Thoracic aorta (tissue), 2 donors: ENCODE measurements at regions not wholly inside any gene's neighbourhood (a gene's known extent, or its start where the extent isn't known, plus 50 kb on each side); places are given as distances from the start of the nearest gene placed in this dataset.

Source experiments
- ATAC-seq: fragments of 150-250 bp; one replicate; pipeline ENCODE4 v1.8.0; 2017; ENCODE audit warnings: low read depth; ENCODE audit not compliant: insufficient number of reproducible peaks, low FRiP score
- DNase-seq: peaks from one replicate; pipeline ENCODE4 v3.0.0-alpha.2; 2020; ENCODE audit warnings: low spot score
- H3K27ac ChIP-seq, 2 donors: fragments of 200-600 bp; sonication (generic); 1 replicate in 1 of 2; 2 replicates in 1 of 2; pipeline ENCODE4 v1.5.1; 2016; ENCODE audit warnings: mild to moderate bottlenecking in 2 of 2, moderate library complexity in 2 of 2
- H3K27me3 ChIP-seq: fragments of 200-600 bp; sonication (generic); replicated peaks from 2 replicates; pipeline ENCODE4 v1.6.0; 2016; ENCODE audit warnings: mild to moderate bottlenecking; ENCODE audit not compliant: insufficient read depth
- H3K36me3 ChIP-seq: fragments of 200-600 bp; sonication (generic); one replicate; pipeline ENCODE4 v1.5.1; 2016
- H3K4me1 ChIP-seq, 2 donors: fragments of 200-600 bp; sonication (generic); 1 replicate in 1 of 2; 2 replicates in 1 of 2; pipeline versions ENCODE4 v1.5.1 to v1.6.0; 2016; ENCODE audit warnings: low read depth in 2 of 2, mild to moderate bottlenecking in 1 of 2; ENCODE audit not compliant: control insufficient read depth in 1 of 2
- H3K4me3 ChIP-seq: fragments of 200-600 bp; sonication (generic); 2 replicates; pipeline ENCODE4 v1.5.1; 2016; ENCODE audit warnings: mild to moderate bottlenecking
- H3K9me3 ChIP-seq: fragments of 200-600 bp; sonication (generic); 2 replicates; pipeline ENCODE4 v1.5.1; 2016
- TF ChIP-seq, protein P1 (sequence below): fragments of 200-600 bp; sonication (generic); IDR thresholded peaks from one replicate; pipeline ENCODE4 v1.5.1; 2019; ENCODE audit warnings: antibody characterized with exemption

DNA sequence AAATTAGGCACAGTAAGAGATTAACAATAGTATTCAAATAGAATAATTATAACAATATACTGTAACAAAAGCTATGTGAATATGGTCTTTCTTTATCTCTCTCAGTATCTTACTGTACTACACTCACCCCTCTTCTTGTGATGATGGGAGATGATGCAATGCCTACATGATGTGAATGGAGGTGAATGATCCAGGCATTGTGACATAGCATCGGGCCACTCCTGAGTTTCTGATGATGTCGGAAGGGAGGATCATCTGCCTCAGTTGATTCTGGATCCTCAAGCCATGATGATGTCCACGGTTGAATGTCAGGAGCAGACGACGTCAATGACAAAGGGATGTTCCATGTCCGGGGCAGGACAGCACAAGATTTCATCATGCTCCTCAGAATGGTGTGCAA is 268.3 kb upstream of the MGAT5 start:
- Histone ChIP-seq H3K4me1 (peaks cover 10 to 19% of the 10 kb centered on the region in 2 donors), H3K27ac (no peak overlapping the region), H3K27me3 (no peaks in the 10 kb centered on the region), H3K9me3 (no peaks in the 10 kb centered on the region), H3K36me3 (no peaks in the 10 kb centered on the region), H3K4me3 (no peak overlapping the region)
- DNase-seq (no peak), ATAC-seq (no peak)
- TF ChIP-seq, protein P1, sequence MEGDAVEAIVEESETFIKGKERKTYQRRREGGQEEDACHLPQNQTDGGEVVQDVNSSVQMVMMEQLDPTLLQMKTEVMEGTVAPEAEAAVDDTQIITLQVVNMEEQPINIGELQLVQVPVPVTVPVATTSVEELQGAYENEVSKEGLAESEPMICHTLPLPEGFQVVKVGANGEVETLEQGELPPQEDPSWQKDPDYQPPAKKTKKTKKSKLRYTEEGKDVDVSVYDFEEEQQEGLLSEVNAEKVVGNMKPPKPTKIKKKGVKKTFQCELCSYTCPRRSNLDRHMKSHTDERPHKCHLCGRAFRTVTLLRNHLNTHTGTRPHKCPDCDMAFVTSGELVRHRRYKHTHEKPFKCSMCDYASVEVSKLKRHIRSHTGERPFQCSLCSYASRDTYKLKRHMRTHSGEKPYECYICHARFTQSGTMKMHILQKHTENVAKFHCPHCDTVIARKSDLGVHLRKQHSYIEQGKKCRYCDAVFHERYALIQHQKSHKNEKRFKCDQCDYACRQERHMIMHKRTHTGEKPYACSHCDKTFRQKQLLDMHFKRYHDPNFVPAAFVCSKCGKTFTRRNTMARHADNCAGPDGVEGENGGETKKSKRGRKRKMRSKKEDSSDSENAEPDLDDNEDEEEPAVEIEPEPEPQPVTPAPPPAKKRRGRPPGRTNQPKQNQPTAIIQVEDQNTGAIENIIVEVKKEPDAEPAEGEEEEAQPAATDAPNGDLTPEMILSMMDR, result no peak

DNA sequence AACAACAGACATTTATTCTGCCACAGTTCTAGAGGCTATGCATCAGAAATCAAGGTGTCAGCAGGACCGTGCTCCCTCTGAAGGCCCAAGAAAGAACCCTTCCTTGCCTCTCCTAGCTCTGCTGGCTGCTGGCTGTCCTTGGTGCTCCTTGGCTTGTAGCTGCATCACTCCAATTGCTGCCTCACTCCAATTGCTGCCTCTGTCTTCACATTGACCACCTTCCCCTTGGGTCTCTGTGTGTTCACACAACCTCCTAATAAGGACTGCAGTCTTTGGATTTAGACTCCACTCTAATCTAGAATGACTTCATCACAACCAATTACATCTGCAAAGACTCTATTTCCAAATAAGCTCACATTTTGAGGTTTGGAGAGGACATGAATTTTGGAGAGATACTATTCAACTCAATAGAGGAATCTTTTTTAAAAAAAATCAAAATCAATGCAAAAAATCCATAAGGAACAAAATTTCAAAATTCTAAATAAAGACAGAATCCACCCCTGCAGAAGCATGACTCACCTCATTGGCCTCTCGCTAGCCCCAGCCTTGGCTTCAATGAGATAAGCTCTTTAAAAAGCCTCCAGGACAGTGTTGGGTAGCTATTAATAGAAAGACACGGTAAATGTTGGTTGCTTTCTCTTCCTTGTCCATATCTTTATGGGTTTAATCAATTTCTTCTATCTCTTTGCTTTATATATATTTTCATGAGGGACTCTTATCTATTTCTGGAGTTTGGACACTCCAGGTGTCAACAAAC is 267.6 kb upstream of the MGAT5 start:
- Histone ChIP-seq H3K9me3 (no peaks in the 10 kb centered on the region), H3K4me3 (no peak overlapping the region), H3K27me3 (no peaks in the 10 kb centered on the region), H3K4me1 (peaks cover 10 to 19% of the 10 kb centered on the region in 2 donors), H3K36me3 (no peaks in the 10 kb centered on the region), H3K27ac (no peak overlapping the region)
- DNase-seq (no peak), ATAC-seq (peak; percentile 28)
- TF ChIP-seq, protein P1, result no peak

GRCh38 chr2:133986881-133987795 is 266.7 kb upstream of the MGAT5 start:
- H3K27ac ChIP-seq, result no peak overlapping the region
- ATAC-seq (no peak), DNase-seq (no peak)
- peaks cover 10 to 19% of the 10 kb centered on the region in 2 donors for H3K4me1 ChIP-seq
- no peaks in the 10 kb centered on the region for H3K36me3 ChIP-seq
- TF ChIP-seq, protein P1, result no peak
- no peak overlapping the region for H3K4me3 ChIP-seq
- no peaks in the 10 kb centered on the region for H3K9me3 ChIP-seq
- no peaks in the 10 kb centered on the region for H3K27me3 ChIP-seq

- H3K9me3 ChIP-seq, result no peaks in the 10 kb centered on the region
- H3K36me3 ChIP-seq, result no peaks in the 10 kb centered on the region
- H3K4me1 ChIP-seq, result peaks cover 10 to 19% of the 10 kb centered on the region in 2 donors
- no peak for ATAC-seq
- TF ChIP-seq, protein P1, result no peak
- H3K4me3 ChIP-seq, result no peak overlapping the region
- DNase-seq, result no peak
- no peak overlapping the region for H3K27ac ChIP-seq
- no peaks in the 10 kb centered on the region for H3K27me3 ChIP-seq
These were observed 265.5 kb upstream of the MGAT5 start for GRCh38 chr2:133988316-133988891.
